Kidney epithelial cell (primary cell): ENCODE measurements at regions not wholly inside any gene's neighbourhood (a gene's known extent, or its start where the extent isn't known, plus 50 kb on each side); places are given as distances from the start of the nearest gene placed in this dataset.

Experiments used
- DNase-seq: peaks from one replicate; pipeline ENCODE4 v3.0.0-alpha.2; 2010; ENCODE audit warnings: low read depth
- H3K27me3 ChIP-seq: 2 replicates; pipeline ENCODE4 v1.6.0; 2011; ENCODE audit warnings: low read length; ENCODE audit not compliant: control insufficient read depth, insufficient read depth
- H3K36me3 ChIP-seq: 2 replicates; pipeline ENCODE4 v1.5.1; 2011; ENCODE audit warnings: low read length; ENCODE audit not compliant: control insufficient read depth, insufficient read depth
- H3K4me3 ChIP-seq: 2 replicates; pipeline ENCODE4 v1.5.1; 2011; ENCODE audit warnings: low read depth, mild to moderate bottlenecking, control low read depth, low read length
- CTCF ChIP-seq: IDR thresholded peaks from 2 replicates; pipeline ENCODE4 v1.5.1; 2011; ENCODE audit warnings: mild to moderate bottlenecking, moderate library complexity, low read length, control low read depth, inconsistent platforms; ENCODE audit not compliant: insufficient read depth, poor library complexity, severe bottlenecking

GRCh38 chr3:168589376-168589775 is 493.7 kb upstream of the GOLIM4 start:
- no peak for DNase-seq
- Histone ChIP-seq H3K27me3 (no peaks in the 10 kb centered on the region), H3K36me3 (no peaks in the 10 kb centered on the region), H3K4me3 (no peak overlapping the region)
- no peak for TF ChIP-seq CTCF

DNA sequence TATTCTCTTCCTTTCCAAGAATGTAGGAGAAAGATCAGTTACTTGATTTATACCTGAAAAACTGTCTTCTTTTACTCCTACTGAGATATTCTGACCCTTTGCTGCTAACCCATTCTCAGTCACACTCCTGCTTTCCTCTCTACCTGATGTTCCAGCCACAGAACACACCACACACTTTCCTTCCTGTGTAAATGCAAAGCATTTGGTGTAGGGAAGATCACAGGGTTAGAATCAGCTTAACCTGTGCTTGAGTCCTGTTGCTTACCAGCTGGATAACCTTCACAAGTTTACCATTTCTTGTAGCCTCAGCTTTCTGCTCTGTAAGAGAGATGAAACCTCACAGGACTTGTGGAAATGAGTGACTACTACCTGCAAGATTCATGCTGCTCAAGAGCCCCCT is 489.8 kb upstream of the GOLIM4 start:
- no peaks in the 10 kb centered on the region for H3K36me3 ChIP-seq
- DNase-seq, result no peak
- no peaks in the 10 kb centered on the region for H3K27me3 ChIP-seq
- no peak overlapping the region for H3K4me3 ChIP-seq
- no peak for TF ChIP-seq CTCF

- DNase-seq, result no peak
- TF ChIP-seq CTCF, result no peak
- no peaks in the 10 kb centered on the region for H3K36me3 ChIP-seq
Measured at GRCh38 chr3:168583977-168584376, 488.3 kb upstream of the GOLIM4 start.

GRCh38 chr3:168582503-168582902 is 486.8 kb upstream of the GOLIM4 start:
- no peak for TF ChIP-seq CTCF
- DNase-seq, result no peak
- Histone ChIP-seq H3K4me3 (no peak overlapping the region), H3K36me3 (no peaks in the 10 kb centered on the region), H3K27me3 (no peaks in the 10 kb centered on the region)

More at GRCh38 chr3:168583977-168584376, 488.3 kb upstream of the GOLIM4 start:
- H3K4me3 ChIP-seq, result no peak overlapping the region
- no peaks in the 10 kb centered on the region for H3K27me3 ChIP-seq

GRCh38 chr3:168581771-168582225 is 486.1 kb upstream of the GOLIM4 start:
- Histone ChIP-seq H3K27me3 (no peaks in the 10 kb centered on the region), H3K36me3 (no peaks in the 10 kb centered on the region), H3K4me3 (no peak overlapping the region)
- DNase-seq, result no peak
- TF ChIP-seq CTCF, result no peak

DNA sequence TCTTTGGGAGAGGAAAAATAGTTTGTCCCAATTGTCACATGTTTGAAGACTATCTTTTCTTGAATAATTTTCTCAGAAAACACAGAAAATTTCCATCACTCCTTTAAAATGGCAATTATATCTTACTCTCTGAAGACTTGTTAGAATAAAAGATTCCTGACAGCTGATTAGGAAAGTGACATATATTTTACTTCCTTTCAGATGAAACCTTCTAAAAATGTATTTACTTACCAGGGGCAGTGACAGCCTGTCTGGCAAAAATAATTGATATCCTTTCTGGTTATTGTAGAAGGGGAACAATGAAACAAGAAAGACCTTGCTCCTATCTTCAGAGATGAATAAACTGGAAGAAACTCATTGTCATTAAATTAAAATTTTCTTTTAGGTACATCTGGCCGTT is 483.3 kb upstream of the GOLIM4 start:
- Histone ChIP-seq H3K27me3 (no peaks in the 10 kb centered on the region), H3K36me3 (no peaks in the 10 kb centered on the region), H3K4me3 (no peak overlapping the region)
- no peak for TF ChIP-seq CTCF
- DNase-seq, result no peak
